NB4 (cell line): ENCODE measurements at regions not wholly inside any gene's neighbourhood (a gene's known extent, or its start where the extent isn't known, plus 50 kb on each side); places are given as distances from the start of the nearest gene placed in this dataset.

Source experiments
- MYC ChIP-seq: IDR thresholded peaks from 2 replicates; pipeline ENCODE4 v1.6.1; 2011; ENCODE audit warnings: low read depth, low read length
- POLR2A ChIP-seq: IDR thresholded peaks from 2 replicates; pipeline ENCODE4 v1.6.1; 2011; ENCODE audit warnings: mild to moderate bottlenecking; ENCODE audit not compliant: insufficient read length; ENCODE audit errors: extremely low read depth
- TF ChIP-seq, protein P1 (sequence below): IDR thresholded peaks from one replicate; pipeline ENCODE4 v1.5.1; 2012; ENCODE audit warnings: low read depth, low read length
- TF ChIP-seq, protein P2 (sequence below): IDR thresholded peaks from 2 replicates; pipeline ENCODE4 v1.6.1; 2011; ENCODE audit warnings: low read depth, low read length

DNA sequence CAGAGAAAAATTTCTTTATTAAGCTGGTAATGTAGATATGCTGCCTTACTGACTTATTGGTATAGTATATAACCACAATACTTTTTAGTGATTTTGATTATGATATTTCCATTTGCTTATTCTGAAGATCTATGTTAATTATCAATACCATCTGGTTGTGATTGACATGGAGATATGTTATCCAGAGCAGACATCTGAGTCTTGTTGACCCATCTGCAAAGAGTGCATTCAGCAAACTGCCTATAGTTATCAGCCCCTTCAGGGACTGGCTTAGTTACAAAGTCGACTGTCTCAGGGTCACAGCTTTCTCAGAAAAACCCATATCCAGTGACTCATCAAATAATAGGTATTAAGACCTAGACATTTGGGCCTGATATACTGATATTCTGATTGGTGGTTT lies 475.7 kb downstream of the DSC3 start:
- TF ChIP-seq POLR2A: no peak
- TF ChIP-seq, protein P1, sequence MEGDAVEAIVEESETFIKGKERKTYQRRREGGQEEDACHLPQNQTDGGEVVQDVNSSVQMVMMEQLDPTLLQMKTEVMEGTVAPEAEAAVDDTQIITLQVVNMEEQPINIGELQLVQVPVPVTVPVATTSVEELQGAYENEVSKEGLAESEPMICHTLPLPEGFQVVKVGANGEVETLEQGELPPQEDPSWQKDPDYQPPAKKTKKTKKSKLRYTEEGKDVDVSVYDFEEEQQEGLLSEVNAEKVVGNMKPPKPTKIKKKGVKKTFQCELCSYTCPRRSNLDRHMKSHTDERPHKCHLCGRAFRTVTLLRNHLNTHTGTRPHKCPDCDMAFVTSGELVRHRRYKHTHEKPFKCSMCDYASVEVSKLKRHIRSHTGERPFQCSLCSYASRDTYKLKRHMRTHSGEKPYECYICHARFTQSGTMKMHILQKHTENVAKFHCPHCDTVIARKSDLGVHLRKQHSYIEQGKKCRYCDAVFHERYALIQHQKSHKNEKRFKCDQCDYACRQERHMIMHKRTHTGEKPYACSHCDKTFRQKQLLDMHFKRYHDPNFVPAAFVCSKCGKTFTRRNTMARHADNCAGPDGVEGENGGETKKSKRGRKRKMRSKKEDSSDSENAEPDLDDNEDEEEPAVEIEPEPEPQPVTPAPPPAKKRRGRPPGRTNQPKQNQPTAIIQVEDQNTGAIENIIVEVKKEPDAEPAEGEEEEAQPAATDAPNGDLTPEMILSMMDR: no peak
- TF ChIP-seq MYC: no peak
- TF ChIP-seq, protein P2, sequence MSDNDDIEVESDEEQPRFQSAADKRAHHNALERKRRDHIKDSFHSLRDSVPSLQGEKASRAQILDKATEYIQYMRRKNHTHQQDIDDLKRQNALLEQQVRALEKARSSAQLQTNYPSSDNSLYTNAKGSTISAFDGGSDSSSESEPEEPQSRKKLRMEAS: no peak
